ENCODE measurements at regions not wholly inside any gene's neighbourhood (a gene's known extent, or its start where the extent isn't known, plus 50 kb on each side); places are given as distances from the start of the nearest gene placed in this dataset.

- intact Hi-C loops (cut with DNase I) = no loop called here
- no peaks in the 10 kb centered on the region for H3K9me3 ChIP-seq
- no peaks in the 10 kb centered on the region for H3K4me1 ChIP-seq
- no peaks in the 10 kb centered on the region for H3K36me3 ChIP-seq
- no peak overlapping the region for H3K27ac ChIP-seq
- no peak for DNase-seq (ENCODE audit: low spot score in 2 of 2)
- no peak overlapping the region for H3K4me3 ChIP-seq
- no peaks in the 10 kb centered on the region for H3K27me3 ChIP-seq
- TF ChIP-seq CTCF (IDR thresholded peaks at IDR 0.05) = no peak
These were observed 235.8 kb downstream of the ALDH8A1 start for GRCh38 chr6:134714113-134714512.

- intact Hi-C loops (cut with DNase I) = no loop called here
- Histone ChIP-seq H3K36me3 (no peaks in the 10 kb centered on the region), H3K4me1 (no peaks in the 10 kb centered on the region), H3K27me3 (no peaks in the 10 kb centered on the region), H3K4me3 (no peak overlapping the region), H3K9me3 (no peaks in the 10 kb centered on the region), H3K27ac (no peak overlapping the region)
- TF ChIP-seq CTCF (IDR thresholded peaks at IDR 0.05) = no peak
- DNase-seq (ENCODE audit: low spot score in 2 of 2) = no peak
These were observed 237.6 kb downstream of the ALDH8A1 start for GRCh38 chr6:134712311-134712710.

GRCh38 chr6:134708079-134708478, 241.8 kb downstream of the ALDH8A1 start:
- Histone ChIP-seq H3K9me3 (no peaks in the 10 kb centered on the region), H3K27me3 (no peaks in the 10 kb centered on the region), H3K27ac (no peak overlapping the region), H3K4me1 (no peaks in the 10 kb centered on the region), H3K4me3 (no peak overlapping the region), H3K36me3 (no peaks in the 10 kb centered on the region)
- no peak for DNase-seq (ENCODE audit: low spot score in 2 of 2)
- intact Hi-C loops (cut with DNase I) = no loop called here
- TF ChIP-seq CTCF (IDR thresholded peaks at IDR 0.05) = no peak

- no peak for TF ChIP-seq CTCF (IDR thresholded peaks at IDR 0.05)
- intact Hi-C loops (cut with DNase I) = no loop called here
- H3K27me3 ChIP-seq = no peaks in the 10 kb centered on the region
- no peak overlapping the region for H3K4me3 ChIP-seq
- no peaks in the 10 kb centered on the region for H3K9me3 ChIP-seq
- H3K27ac ChIP-seq = no peak overlapping the region
- H3K36me3 ChIP-seq = no peaks in the 10 kb centered on the region
- no peak for DNase-seq (ENCODE audit: low spot score in 2 of 2)
- no peaks in the 10 kb centered on the region for H3K4me1 ChIP-seq
These were observed 242.4 kb downstream of the ALDH8A1 start for GRCh38 chr6:134707342-134708031.

GRCh38 chr6:134706806-134707205, 243.1 kb downstream of the ALDH8A1 start:
- Histone ChIP-seq H3K27me3 (no peaks in the 10 kb centered on the region), H3K4me1 (no peaks in the 10 kb centered on the region), H3K27ac (no peak overlapping the region), H3K36me3 (no peaks in the 10 kb centered on the region), H3K9me3 (no peaks in the 10 kb centered on the region), H3K4me3 (no peak overlapping the region)
- DNase-seq (ENCODE audit: low spot score in 2 of 2) = no peak
- intact Hi-C loops (cut with DNase I) = no loop called here
- no peak for TF ChIP-seq CTCF (IDR thresholded peaks at IDR 0.05)

- no peak for DNase-seq (ENCODE audit: low spot score in 2 of 2)
- Histone ChIP-seq H3K4me1 (no peaks in the 10 kb centered on the region), H3K36me3 (no peaks in the 10 kb centered on the region), H3K4me3 (no peak overlapping the region), H3K27me3 (no peaks in the 10 kb centered on the region), H3K27ac (no peak overlapping the region), H3K9me3 (no peaks in the 10 kb centered on the region)
- intact Hi-C loops (cut with DNase I) = no loop called here
- no peak for TF ChIP-seq CTCF (IDR thresholded peaks at IDR 0.05)
These were observed 243.7 kb downstream of the ALDH8A1 start for GRCh38 chr6:134706153-134706552.

Measured in ascending aorta (tissue), 2 donors.